ENCODE measurements at regions not wholly inside any gene's neighbourhood (a gene's known extent, or its start where the extent isn't known, plus 50 kb on each side); places are given as distances from the start of the nearest gene placed in this dataset.

GRCh38 chr12:62998454-62998853 lies 63.5 kb upstream of the PPM1H start:
- TF ChIP-seq CTCF (IDR thresholded peaks at IDR 0.05) (no peak), POLR2A (IDR thresholded peaks at IDR 0.05) (no peak), POLR2AphosphoS5 (IDR thresholded peaks at IDR 0.05) (no peak), EP300 (IDR thresholded peaks at IDR 0.05; ENCODE audit: low read depth) (no peak)
